CMK (cell line): ENCODE measurements at regions not wholly inside any gene's neighbourhood (a gene's known extent, or its start where the extent isn't known, plus 50 kb on each side); places are given as distances from the start of the nearest gene placed in this dataset.

Experiments used
- DNase-seq: peaks from one replicate; pipeline ENCODE4 v3.0.0-alpha.2; 2010; ENCODE audit warnings: low read depth

- DNase-seq: no peak
Observed at GRCh38 chr4:1495416-1496115, 89.3 kb upstream of the NKX1-1 start.

DNA sequence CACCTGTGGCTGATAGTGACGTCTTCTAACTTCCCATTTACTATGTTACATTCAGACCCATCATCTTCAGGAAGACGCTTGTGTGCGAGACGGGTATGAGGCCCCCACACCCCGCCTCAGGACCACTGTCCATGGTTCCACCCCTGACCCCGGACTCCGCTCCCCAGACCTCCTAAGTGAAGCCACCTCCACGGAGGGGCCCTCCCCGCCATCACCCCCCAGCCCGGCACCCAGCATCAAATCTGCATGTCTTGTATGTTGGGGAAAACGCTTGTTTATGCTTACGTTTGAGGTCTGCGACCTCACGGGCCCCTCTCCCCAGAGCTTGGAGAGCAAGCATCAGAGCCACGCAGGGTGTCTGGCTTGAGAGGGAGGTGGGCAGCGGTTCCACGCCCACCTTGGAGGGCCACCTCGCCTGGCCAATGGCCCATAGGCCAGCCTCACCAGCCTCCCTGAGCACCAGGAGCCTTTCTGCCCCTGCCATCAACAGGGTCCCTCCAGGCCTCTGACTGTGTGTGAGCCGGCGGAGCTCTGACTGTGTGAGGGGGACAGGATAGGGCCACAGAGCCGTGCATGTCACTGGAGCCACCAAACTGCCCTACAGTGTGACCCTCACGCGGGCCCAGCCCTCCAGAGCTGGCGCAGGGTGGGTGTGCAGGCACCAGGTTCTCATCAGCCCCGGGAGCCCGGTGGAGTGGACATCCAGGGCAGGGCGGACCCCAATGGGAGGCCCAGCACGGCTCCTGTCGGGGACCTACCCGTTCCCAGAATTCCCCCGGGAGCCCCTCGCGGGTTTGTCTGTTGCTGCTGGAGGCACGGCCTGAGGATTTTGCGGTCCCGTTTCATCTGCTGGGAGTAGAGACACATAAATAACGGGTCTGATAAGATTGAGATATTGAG lies 88.4 kb upstream of the NKX1-1 start:
- DNase-seq: no peak

GRCh38 chr4:1493540-1494287 lies 87.5 kb upstream of the NKX1-1 start:
- no peak for DNase-seq

GRCh38 chr4:1492651-1493539 lies 86.7 kb upstream of the NKX1-1 start:
- no peak for DNase-seq

DNA sequence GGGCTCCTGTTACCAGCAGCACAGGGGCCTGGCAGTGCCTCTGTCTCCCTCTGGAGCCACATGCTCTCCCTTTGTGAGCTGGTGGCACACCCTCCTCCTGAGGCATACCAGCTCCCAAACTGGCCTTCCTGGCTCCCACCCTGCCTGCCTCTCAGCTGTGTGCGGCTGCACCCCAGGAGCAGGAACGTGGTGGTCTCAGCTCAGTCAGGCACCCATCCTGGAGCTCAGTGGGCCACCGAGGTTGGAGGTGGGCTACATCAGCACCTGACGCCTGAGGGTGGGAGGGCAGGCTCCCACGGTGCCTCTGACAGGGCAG lies 85.9 kb upstream of the NKX1-1 start:
- no peak for DNase-seq

DNA sequence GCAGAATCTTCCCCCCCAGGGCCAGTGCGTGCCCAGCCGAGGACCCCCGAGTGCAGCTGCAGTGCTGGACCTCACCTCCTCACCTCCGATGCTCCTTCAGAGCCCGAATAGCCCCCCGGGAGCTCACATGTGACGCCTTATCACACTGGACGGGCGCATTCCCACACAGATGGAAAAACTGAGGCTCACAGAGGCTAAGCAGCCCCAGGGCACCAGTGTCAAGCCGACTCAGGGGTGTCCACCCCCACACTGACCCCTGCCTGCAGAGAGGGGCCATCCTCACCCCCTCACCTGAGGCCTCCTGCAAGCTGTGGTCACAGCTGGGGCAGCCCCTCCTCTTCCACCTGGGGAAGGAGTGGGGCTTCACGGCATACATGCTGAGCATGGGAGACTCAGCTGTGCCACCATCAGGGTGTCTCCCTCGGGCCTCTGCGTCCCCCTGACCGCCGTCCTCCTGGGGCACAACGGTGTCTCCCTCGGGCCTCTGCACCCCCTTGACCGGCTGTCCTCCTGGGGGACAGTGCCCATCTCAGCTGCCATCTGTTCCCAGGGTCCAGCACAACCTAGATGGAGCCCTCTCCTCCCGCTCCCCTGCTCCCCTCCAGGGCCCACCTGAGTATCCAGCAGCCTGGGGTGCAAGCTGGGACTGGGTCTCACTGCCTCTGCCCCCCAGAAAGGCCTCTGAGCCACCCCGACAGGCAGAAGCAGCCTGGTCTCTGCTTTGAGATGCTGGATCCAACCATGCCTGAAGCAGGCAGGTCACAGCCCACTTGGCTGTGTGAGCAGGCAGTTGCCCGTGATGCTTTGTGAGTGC lies 85.3 kb upstream of the NKX1-1 start:
- DNase-seq: no peak

GRCh38 chr4:1490654-1491327 lies 84.5 kb upstream of the NKX1-1 start:
- no peak for DNase-seq

DNA sequence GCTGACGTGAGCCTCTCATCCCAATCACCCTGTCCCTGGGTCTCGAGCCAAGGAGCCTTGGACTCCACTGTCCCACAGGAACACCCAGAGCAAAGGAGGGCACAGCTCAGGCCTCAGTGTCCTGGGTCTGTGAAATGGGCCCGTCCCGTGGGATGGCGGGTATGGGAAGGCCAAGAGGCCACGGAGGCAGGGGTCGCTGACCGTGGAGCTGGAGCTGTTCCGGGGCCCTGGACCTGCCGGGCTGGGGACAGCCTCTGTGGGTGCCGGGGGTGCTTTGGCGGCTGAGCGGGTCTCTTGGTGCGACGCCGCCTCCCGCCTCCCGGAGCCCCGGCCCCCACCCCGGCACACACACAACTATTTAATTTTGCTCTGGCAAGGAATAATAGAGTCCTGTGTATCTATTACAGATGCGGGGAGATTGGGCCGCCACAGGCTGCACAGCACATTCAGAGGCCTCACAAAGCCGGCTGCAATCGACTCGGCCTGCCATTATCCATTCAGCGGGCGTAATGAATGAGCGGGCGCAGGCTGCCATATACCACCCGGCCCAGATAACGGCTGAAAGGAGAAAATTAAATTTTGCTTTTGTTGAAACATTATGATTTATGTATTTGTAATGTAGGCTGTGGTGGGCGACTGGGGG lies 83.9 kb upstream of the NKX1-1 start:
- no peak for DNase-seq

- no peak for DNase-seq
Observed at GRCh38 chr4:1489639-1489995, 83.4 kb upstream of the NKX1-1 start.

- no peak for DNase-seq
Observed at GRCh38 chr4:1488831-1489638, 82.8 kb upstream of the NKX1-1 start.

DNA sequence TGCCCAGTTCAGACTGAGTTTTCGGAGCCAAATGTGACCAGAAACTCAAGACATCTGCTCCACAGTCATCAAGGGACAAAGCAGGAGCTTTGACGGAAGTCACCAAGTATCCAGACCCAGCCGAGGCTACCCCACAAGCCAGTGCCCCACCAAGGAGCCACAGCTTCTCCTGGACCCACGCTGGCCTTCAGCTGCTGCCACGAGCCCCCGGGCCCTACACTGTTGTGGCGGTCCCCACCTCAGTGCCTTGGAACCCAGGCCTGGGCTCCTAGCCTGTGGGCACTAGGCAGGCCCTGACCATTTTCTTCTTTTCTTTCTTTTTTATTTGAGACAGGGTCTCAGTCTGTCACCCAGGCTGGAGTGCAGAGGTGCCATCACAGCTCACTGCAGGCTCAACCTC lies 82.1 kb upstream of the NKX1-1 start:
- DNase-seq: no peak

DNA sequence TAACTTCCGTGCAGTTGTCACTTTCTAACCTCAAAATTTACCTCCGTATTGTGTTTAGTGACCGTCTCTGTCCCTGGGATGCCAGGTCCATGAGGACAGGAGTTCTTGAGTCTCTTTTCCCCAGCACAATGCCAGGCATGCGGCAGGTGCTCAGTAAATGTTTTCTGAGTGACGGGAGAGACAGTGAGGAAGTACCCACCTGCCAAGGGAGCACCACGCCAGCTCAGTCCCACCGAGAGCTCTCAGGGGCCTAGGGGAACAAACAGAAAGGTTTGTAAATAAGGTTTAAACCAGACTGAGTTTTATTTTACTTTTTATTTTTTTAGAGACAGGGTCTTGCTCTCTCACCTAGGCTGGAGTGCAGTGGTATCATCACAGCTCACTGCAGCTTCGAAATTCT lies 81.5 kb upstream of the NKX1-1 start:
- no peak for DNase-seq

DNA sequence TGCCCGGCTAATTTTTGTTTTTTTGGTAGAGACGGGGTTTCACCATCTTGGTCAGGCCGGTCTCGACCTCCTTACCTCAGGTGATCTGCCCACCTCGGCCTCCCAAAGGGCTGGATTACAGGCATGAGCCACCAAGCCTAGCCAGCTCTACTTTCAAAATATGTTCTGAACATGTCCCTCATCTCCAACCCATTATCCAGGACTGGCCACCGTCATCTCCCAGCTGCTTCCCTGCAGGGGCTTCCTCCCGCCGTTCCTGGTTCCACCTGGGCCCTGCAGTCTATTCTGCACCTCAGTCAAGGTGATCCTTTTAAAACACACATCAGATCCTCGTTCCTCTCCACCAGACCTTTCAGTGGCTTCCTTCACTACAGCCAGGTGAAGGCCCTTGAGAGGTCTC lies 80.9 kb upstream of the NKX1-1 start:
- DNase-seq: no peak

DNA sequence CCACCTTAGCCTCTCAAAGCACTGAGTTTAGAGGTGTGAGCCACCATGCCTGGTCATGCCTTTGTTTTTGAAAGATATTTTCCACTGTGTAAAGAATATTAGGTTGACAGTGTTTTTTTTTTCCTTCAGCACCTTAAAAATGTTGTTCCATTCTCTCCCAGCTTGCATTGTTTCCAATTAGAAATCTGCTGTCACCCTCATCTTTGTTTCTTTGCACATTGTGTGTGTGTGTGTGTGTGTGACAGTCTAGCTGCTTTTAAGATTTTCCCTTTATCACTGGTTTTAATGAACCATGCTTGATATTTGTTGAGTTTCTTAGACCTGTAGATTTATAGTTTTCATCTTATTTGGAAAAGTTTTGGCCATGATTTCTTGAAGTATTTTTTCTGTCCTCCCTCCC lies 79.0 kb upstream of the NKX1-1 start:
- no peak for DNase-seq

DNA sequence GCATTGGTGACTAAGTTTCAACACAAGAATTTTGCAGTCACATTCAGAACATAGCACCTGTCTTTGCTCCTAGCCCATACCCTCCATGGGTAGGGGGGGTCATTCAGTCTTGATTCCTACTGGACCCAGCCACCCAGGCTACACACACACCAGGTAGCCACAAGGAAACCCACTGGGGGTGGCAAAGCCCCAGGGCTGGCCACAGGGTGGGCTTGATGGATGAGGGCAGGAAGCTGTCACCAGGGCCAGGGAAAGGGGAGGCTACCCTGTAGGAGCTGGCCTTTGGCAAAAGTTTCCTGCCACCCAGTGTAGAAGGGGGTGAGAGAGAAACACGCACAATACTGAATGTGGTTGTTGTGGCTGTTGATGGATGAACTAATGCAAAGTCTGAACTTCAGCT lies 74.5 kb upstream of the NKX1-1 start:
- DNase-seq: no peak

- DNase-seq: no peak
Observed at GRCh38 chr4:1479454-1479853, 73.2 kb upstream of the NKX1-1 start.

DNA sequence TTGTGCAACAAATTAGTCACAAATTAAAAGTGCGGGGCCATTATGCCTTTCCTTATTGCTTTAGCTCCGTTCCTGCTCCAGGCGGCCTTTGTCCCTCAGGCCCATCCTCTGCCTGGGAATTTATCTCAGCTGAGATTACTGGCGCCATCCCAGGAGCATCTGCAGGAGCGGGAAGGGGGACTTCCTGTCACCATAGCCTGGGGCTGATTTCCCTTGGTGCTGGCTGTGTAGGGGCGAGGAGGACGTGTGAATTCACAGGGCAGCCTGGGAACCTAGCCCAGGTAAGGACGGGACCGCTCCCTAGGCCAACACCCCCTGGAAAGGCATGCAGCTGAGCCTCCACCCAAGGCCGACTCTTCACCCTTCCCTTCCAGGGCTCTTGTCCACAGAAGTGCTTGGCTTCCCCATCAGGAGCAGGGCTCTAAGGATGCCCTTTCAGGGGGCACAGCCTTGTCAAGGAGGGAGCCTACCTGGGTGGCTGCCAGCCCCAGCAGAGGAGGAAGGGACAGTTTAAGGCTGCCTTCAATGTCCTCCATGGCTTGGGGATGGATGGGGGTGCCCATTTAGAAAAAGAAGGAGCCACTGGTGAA lies 72.6 kb upstream of the NKX1-1 start:
- no peak for DNase-seq

- DNase-seq: no peak
Observed at GRCh38 chr4:1477045-1477840, 71.0 kb upstream of the NKX1-1 start.
